H1 (cell line): ENCODE measurements at regions not wholly inside any gene's neighbourhood (a gene's known extent, or its start where the extent isn't known, plus 50 kb on each side); places are given as distances from the start of the nearest gene placed in this dataset.

ENCODE experiments used
- ASH2L ChIP-seq: fragments of 200-600, 300-600 bp; sonication (generic); IDR thresholded peaks from one replicate; pipeline ENCODE4 v1.7.1; 2017; ENCODE audit warnings: low read length
- BACH1 ChIP-seq: IDR thresholded peaks from 2 replicates; pipeline ENCODE4 v1.6.1; 2012; ENCODE audit warnings: low read length, improper control_type of control experiment
- CEBPB ChIP-seq: IDR thresholded peaks from 2 replicates; pipeline ENCODE4 v1.6.1; 2012; ENCODE audit warnings: low read depth, low read length
- CTCF ChIP-seq, 3 experiments: IDR thresholded peaks; 1 replicate in 2 of 3; 2 replicates in 1 of 3; pipeline versions ENCODE4 v1.5.1 to v1.6.1; 2011; ENCODE audit warnings: low read length in 3 of 3, mild to moderate bottlenecking in 3 of 3, inconsistent platforms in 2 of 3, low read depth in 1 of 3, moderate library complexity in 1 of 3; ENCODE audit not compliant: insufficient read depth in 1 of 3; ENCODE audit errors: control extremely low read depth in 1 of 3
- EP300 ChIP-seq, 2 experiments: IDR thresholded peaks; 1 replicate in 1 of 2; 2 replicates in 1 of 2; pipeline ENCODE4 v1.6.1; 2011 to 2012; ENCODE audit warnings: low read depth in 2 of 2, low read length in 2 of 2, mild to moderate bottlenecking in 2 of 2, borderline replicate concordance in 1 of 2, inconsistent platforms in 1 of 2, moderate library complexity in 1 of 2
- HDAC2 ChIP-seq, 2 experiments: fragments of 300-600 bp in 1 of 2; sonication (generic) in 1 of 2; IDR thresholded peaks; 2 replicates each; pipeline ENCODE4 v1.6.1; 2011 to 2012; ENCODE audit warnings: low read depth in 2 of 2, low read length in 2 of 2, mild to moderate bottlenecking in 2 of 2, moderate library complexity in 2 of 2, borderline replicate concordance in 1 of 2, inconsistent platforms in 1 of 2
- HDAC6 ChIP-seq: IDR thresholded peaks from one replicate; pipeline ENCODE4 v1.7.1; 2012; ENCODE audit warnings: low read depth, mild to moderate bottlenecking, inconsistent platforms, low read length, moderate library complexity
- MAX ChIP-seq: IDR thresholded peaks from 2 replicates; pipeline ENCODE4 v1.6.1; 2012; ENCODE audit warnings: inconsistent platforms
- POLR2A ChIP-seq, 2 experiments: IDR thresholded peaks; 1 replicate in 1 of 2; 2 replicates in 1 of 2; pipeline ENCODE4 v1.6.1; 2011; ENCODE audit warnings: low read depth in 2 of 2, low read length in 2 of 2, mild to moderate bottlenecking in 2 of 2; ENCODE audit errors: control extremely low read depth in 1 of 2
- POLR2AphosphoS5 ChIP-seq: IDR thresholded peaks from 2 replicates; pipeline ENCODE4 v1.6.1; 2011; ENCODE audit warnings: low read depth, low read length
- RFX5 ChIP-seq: IDR thresholded peaks from 2 replicates; pipeline ENCODE4 v1.6.1; 2011; ENCODE audit warnings: low read depth, low read length, improper control_type of control experiment, borderline replicate concordance
- SP2 ChIP-seq: IDR thresholded peaks from 2 replicates; pipeline ENCODE4 v1.6.1; 2012; ENCODE audit warnings: mild to moderate bottlenecking, low read length, inconsistent platforms
- SRF ChIP-seq: IDR thresholded peaks from 2 replicates; pipeline ENCODE4 v1.6.1; 2011; ENCODE audit warnings: mild to moderate bottlenecking, low read depth, low read length, moderate library complexity
- ZNF274 ChIP-seq: IDR thresholded peaks from 2 replicates; pipeline ENCODE4 v1.7.0; 2012; ENCODE audit warnings: low read length, borderline replicate concordance; ENCODE audit errors: extremely low read depth

DNA sequence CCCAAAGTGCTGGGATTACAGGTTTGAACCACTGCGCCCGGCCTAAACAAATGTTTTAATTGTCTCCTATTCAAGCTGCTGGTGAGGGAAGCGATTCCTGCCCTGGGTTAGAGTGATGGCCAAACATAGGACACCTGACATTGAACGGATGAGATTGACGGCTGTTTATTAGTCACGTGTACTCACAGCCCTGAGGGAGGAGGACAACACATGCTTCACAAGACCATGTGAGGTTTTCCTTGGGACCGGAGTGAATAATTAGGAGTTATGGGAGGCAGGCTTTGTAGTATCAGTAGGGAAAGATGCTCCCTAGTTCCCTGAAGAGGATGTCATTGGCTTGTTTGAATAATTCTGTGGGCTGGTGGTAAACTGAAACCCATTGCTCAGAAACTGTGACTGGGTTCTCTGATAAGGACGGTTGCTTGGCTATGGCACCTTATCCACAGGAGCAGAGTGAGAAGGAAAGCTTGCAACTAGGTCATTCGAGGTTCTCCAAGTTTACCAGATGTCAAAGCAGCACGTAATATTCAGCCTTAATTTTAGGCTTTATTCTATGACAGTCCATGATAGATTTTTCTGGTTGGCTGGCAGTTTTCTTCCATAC lies 245.8 kb downstream of the PLA2G4A start:
- TF ChIP-seq CTCF (IDR thresholded peaks at IDR 0.05; ENCODE audit: control extremely low read depth in 1 of 3, insufficient read depth in 1 of 3, low read depth in 1 of 3, low read length in 3 of 3) (no peak), ZNF274 (no peak), EP300 (IDR thresholded peaks at IDR 0.05; ENCODE audit: borderline replicate concordance in 1 of 2, low read depth in 2 of 2, low read length in 2 of 2) (no peak), HDAC2 (IDR thresholded peaks at IDR 0.05; ENCODE audit: borderline replicate concordance in 1 of 2, low read depth in 2 of 2, low read length in 2 of 2) (no peak), SP2 (no peak), CEBPB (no peak), POLR2A (IDR thresholded peaks at IDR 0.05; ENCODE audit: control extremely low read depth in 1 of 2, low read depth in 2 of 2, low read length in 2 of 2) (no peak), ASH2L (no peak), POLR2AphosphoS5 (no peak), BACH1 (no peak), RFX5 (no peak), SRF (no peak), HDAC6 (no peak), MAX (no peak)
